ENCODE measurements at regions not wholly inside any gene's neighbourhood (a gene's known extent, or its start where the extent isn't known, plus 50 kb on each side); places are given as distances from the start of the nearest gene placed in this dataset.

DNA sequence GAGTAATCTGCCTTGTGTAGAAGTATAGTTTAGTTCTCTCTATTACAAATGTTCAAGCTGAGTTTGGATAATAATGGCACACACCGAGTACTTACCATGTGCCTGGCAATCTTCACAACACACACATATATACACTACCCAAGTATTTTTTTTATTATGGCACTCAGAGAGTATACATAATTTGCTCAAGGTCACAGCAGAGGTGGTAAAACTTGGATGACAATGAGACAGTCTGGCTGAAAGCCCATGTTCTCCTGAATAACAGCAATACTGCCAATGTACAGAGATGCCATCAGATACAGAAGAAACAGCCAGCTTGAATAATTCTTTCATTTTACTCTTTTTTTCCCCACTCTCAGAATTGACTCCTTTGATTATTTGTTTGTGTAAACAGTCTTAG is 460.0 kb downstream of the CNTN6 start (continued):
- TF ChIP-seq, protein P1, sequence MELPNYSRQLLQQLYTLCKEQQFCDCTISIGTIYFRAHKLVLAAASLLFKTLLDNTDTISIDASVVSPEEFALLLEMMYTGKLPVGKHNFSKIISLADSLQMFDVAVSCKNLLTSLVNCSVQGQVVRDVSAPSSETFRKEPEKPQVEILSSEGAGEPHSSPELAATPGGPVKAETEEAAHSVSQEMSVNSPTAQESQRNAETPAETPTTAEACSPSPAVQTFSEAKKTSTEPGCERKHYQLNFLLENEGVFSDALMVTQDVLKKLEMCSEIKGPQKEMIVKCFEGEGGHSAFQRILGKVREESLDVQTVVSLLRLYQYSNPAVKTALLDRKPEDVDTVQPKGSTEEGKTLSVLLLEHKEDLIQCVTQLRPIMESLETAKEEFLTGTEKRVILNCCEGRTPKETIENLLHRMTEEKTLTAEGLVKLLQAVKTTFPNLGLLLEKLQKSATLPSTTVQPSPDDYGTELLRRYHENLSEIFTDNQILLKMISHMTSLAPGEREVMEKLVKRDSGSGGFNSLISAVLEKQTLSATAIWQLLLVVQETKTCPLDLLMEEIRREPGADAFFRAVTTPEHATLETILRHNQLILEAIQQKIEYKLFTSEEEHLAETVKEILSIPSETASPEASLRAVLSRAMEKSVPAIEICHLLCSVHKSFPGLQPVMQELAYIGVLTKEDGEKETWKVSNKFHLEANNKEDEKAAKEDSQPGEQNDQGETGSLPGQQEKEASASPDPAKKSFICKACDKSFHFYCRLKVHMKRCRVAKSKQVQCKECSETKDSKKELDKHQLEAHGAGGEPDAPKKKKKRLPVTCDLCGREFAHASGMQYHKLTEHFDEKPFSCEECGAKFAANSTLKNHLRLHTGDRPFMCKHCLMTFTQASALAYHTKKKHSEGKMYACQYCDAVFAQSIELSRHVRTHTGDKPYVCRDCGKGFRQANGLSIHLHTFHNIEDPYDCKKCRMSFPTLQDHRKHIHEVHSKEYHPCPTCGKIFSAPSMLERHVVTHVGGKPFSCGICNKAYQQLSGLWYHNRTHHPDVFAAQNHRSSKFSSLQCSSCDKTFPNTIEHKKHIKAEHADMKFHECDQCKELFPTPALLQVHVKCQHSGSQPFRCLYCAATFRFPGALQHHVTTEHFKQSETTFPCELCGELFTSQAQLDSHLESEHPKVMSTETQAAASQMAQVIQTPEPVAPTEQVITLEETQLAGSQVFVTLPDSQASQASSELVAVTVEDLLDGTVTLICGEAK (IDR thresholded peaks at IDR 0.05) = no peak
- TF ChIP-seq, protein P1 (CRISPR knock-in tag; IDR thresholded peaks at IDR 0.05) = no peak
- TF ChIP-seq, protein P2, sequence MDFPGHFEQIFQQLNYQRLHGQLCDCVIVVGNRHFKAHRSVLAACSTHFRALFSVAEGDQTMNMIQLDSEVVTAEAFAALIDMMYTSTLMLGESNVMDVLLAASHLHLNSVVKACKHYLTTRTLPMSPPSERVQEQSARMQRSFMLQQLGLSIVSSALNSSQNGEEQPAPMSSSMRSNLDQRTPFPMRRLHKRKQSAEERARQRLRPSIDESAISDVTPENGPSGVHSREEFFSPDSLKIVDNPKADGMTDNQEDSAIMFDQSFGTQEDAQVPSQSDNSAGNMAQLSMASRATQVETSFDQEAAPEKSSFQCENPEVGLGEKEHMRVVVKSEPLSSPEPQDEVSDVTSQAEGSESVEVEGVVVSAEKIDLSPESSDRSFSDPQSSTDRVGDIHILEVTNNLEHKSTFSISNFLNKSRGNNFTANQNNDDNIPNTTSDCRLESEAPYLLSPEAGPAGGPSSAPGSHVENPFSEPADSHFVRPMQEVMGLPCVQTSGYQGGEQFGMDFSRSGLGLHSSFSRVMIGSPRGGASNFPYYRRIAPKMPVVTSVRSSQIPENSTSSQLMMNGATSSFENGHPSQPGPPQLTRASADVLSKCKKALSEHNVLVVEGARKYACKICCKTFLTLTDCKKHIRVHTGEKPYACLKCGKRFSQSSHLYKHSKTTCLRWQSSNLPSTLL (IDR thresholded peaks at IDR 0.05) = no peak
- TF ChIP-seq BRD9 (IDR thresholded peaks at IDR 0.05; ENCODE audit: low read depth, partially characterized antibody) (no peak), ZNF696 (CRISPR knock-in tag; conservative IDR thresholded peaks at IDR 0.05) (no peak), ESRRA (IDR thresholded peaks at IDR 0.05; ENCODE audit: borderline replicate concordance, low read depth) (no peak), MYC (IDR thresholded peaks at IDR 0.05; ENCODE audit: low read depth, low read length) (no peak), MYC (CRISPR knock-in tag; IDR thresholded peaks at IDR 0.05; ENCODE audit: borderline replicate concordance, low read depth) (no peak), NELFE (IDR thresholded peaks at IDR 0.05; ENCODE audit: insufficient read depth, insufficient read length) (no peak), ZKSCAN1 (IDR thresholded peaks at IDR 0.05; ENCODE audit: low read depth, low read length) (no peak), CBFA2T2 (conservative IDR thresholded peaks at IDR 0.05) (no peak)
